Uterus (tissue), 2 donors: ENCODE measurements at regions not wholly inside any gene's neighbourhood (a gene's known extent, or its start where the extent isn't known, plus 50 kb on each side); places are given as distances from the start of the nearest gene placed in this dataset.

Experiments used
- POLR2A ChIP-seq, 2 donors: fragments of 450-650 bp; IDR thresholded peaks; one replicate each; pipeline ENCODE4 v1.6.1; 2016; ENCODE audit warnings: antibody characterized with exemption in 2 of 2, mild to moderate bottlenecking in 1 of 2, moderate library complexity in 1 of 2
- TF ChIP-seq, protein P1 (sequence below), 4 experiments: fragments of 200-600 bp in 2 of 4; fragments of 450-650 bp in 2 of 4; sonication (generic) in 2 of 4; IDR thresholded peaks; one replicate each; pipeline ENCODE4 v1.5.1; 2016 to 2019; ENCODE audit warnings: antibody characterized with exemption in 4 of 4, mild to moderate bottlenecking in 2 of 4, moderate library complexity in 1 of 4

DNA sequence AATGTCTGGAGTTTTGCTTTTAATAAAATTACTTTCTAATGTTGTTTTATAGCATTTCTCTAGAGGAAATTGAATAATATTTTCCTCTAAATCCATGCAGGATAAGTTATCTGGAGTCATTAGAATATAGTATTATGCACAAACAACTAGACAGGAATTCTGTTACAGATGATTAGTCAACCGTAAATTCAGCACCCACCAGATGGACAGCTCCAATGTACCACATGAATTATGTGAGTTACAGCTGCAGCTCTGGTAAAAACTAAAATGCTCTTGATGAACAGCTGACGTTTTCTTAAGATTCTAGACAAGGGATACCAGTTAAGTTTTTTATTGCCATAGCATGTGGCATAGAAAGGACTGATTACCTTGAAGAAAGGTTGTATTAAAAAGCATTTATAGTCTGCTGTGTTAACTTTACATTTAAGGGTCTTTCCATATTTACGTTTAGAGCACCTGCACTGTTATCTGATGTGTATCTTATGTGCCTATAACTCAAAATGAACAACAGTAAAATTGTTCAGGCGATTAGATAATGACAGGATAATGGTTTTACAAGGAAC is 321.4 kb upstream of the LRFN5 start:
- TF ChIP-seq, protein P1, sequence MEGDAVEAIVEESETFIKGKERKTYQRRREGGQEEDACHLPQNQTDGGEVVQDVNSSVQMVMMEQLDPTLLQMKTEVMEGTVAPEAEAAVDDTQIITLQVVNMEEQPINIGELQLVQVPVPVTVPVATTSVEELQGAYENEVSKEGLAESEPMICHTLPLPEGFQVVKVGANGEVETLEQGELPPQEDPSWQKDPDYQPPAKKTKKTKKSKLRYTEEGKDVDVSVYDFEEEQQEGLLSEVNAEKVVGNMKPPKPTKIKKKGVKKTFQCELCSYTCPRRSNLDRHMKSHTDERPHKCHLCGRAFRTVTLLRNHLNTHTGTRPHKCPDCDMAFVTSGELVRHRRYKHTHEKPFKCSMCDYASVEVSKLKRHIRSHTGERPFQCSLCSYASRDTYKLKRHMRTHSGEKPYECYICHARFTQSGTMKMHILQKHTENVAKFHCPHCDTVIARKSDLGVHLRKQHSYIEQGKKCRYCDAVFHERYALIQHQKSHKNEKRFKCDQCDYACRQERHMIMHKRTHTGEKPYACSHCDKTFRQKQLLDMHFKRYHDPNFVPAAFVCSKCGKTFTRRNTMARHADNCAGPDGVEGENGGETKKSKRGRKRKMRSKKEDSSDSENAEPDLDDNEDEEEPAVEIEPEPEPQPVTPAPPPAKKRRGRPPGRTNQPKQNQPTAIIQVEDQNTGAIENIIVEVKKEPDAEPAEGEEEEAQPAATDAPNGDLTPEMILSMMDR (IDR thresholded peaks at IDR 0.05), result no peak
- no peak for TF ChIP-seq POLR2A (IDR thresholded peaks at IDR 0.05)
